Esophagus mucosa (tissue), 1 donor: ENCODE measurements at regions not wholly inside any gene's neighbourhood (a gene's known extent, or its start where the extent isn't known, plus 50 kb on each side); places are given as distances from the start of the nearest gene placed in this dataset.

Experiments used
- ATAC-seq: fragments of 200-7000 bp; cut with Tn5 transposase; one replicate; pipeline ENCODE4 v1.9.1; 2020
- donor health status: DM: yes; HTN: yes; CAD: no.

DNA sequence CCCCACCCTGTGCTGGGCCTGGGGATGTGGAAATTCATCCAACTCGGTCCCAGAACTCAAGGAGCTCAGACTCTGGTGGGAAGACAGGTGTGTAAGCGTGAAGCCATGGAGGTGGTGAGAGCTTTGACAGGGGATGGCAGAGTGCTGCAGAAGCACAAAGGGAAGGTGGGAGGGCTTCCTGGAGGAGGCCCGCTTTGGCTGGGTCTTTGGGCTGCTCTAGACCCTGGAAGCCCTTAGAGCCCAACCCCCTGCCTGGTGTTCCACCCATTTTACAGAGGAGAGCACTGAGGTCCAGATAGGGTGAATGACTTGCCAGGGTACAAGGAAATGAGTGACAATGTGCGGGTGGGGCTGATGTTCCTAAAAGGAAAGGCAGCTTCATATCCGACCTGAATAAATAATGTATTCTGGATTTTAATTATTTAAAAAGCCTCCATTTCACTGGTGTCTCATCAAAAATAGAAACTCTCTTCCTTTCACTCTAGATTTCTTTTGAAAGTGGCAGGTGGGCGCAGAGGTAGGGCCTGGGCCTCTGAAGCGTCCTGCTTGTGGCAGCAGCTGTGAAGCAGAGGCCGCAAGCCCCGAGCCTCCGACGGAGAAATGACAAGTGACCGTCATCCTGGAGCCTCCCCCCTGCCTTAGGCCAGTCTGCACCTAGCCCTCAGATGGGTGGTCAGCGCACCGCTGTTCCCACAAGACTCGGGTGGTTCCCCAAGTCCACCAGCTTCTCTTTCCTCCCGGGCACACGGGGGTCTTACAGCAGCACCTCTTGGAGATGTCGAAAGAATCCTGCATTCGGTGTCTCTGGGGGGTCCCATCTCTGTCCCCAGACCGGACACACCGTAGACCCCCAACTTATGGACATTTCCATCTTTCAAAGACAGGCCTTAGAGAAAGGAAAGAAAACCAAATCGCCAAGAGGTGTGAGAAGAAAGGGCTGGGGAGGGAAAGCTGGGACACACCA is 71.0 kb upstream of the TAF1B start:
- no peak for ATAC-seq

- no peak for ATAC-seq
Observed at GRCh38 chr2:9772999-9773902, 70.0 kb upstream of the TAF1B start.

DNA sequence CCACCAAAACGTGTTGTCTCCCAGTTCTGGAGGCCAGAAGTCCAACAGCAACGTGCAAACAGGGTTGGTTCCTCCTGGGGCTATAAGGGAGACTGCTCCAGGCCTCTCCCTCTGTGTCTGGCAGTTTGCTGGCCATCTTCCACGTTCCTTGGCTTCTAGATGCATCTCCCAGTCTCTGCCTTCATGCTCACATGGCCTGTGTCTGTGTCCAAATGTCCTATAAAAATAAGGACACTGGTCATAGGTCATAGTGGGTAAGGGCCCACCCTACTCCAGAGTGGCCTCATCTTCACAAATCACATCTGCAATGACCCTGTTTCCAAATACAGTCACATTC is 69.4 kb upstream of the TAF1B start:
- ATAC-seq, result no peak

GRCh38 chr2:9774266-9774665 is 69.0 kb upstream of the TAF1B start:
- no peak for ATAC-seq

- no peak for ATAC-seq
Observed at GRCh38 chr2:9775351-9775750, 67.9 kb upstream of the TAF1B start.

DNA sequence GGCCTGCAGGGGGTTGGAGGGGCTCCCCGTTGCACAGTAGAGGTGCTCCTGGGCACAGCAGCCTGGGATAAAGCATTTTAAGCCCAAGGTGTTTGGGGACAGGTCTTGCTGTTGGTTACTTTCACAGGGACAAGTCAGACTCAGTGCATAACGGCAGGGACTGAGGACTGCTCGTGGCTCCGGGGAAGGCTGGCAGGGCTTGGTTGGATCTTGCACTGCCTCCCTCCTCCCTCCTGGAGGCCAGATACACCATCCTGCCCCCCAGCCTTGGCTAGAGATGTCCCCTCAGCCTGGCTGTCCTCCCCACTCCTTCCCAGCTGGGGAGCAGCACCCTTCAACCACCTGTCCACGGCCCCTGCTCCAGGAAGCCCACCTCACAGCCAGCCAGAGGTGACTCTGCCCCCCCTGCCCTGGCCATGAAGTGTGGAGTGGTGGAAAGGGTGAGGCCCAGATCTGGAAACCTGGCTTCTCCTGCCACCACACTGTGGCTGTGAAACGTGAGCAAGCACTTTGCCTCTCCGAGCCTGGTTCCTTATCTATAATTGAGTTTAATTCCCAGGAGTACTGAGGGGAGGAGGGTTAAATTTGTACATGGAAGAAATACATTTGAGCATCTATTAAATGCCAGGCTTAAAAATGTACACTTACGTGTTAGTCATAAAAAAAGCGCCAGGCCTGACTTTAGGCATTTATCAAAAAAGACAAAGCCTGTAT is 67.1 kb upstream of the TAF1B start:
- ATAC-seq, result no peak

GRCh38 chr2:9777081-9777480 is 66.2 kb upstream of the TAF1B start:
- no peak for ATAC-seq

GRCh38 chr2:9778012-9778411 is 65.3 kb upstream of the TAF1B start:
- ATAC-seq, result peak; percentile 58

GRCh38 chr2:9778471-9779316 is 64.6 kb upstream of the TAF1B start:
- ATAC-seq, result no peak

DNA sequence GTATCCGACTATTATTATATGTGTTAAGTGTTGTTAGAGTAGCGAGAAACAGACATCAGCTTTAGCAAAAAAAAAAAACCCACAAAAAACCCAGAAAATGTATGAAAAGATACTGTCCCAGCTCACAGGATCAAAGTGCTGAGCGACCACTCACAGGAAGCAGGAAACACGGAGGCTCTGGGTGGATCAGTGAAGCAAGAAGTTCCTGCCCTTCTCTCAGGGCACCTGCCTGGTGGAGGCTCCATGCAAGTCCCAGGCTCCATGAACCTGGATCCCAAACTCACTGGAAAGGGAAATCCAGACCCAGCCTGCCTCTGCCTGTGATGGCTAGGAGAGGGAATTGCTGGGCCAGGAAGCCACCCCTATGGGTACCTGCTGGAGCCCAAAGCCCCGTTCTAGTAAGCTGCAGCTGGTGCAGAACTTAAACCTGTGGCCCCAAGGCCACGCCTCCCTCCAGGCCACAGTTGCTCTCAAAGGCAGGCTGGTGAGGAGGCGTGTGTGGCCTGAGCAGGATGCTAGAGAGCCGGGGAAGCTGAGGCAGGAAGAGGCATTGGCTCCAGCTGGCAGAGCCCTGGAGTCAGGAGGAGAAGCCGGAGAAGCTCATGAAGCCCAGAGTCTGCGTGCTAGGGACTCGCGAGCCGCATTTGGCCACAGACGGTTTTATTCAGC is 63.5 kb upstream of the TAF1B start:
- no peak for ATAC-seq

- ATAC-seq, result no peak
Observed at GRCh38 chr2:9780368-9781130, 62.7 kb upstream of the TAF1B start.

- peak; percentile 87 for ATAC-seq
Observed at GRCh38 chr2:9781252-9781651, 62.0 kb upstream of the TAF1B start.

DNA sequence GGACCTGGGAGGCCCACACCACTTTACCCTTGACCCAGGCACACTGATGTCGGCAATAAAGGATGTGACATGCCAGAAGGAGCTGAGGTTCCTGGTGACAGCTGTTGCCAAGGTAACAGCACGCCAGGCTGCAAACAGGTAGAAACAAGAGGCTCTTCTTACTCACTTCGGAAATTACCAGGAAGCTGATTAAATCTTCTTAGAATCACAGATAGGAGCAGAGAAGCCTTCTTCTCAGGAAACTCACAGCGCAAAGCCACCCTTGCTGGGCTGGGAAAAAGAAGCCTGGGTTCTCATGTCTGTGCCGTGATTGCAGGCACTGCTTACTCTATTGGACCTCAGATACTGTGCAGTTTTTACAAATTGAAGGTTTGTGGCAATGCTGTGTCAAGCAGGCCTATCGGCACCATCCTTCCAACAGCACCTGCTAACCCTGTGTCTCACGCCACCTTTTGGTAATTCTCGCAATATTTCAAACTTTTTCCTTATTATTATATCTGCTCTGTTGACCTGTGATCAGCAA is 61.0 kb upstream of the TAF1B start:
- ATAC-seq, result peak; percentile 76

DNA sequence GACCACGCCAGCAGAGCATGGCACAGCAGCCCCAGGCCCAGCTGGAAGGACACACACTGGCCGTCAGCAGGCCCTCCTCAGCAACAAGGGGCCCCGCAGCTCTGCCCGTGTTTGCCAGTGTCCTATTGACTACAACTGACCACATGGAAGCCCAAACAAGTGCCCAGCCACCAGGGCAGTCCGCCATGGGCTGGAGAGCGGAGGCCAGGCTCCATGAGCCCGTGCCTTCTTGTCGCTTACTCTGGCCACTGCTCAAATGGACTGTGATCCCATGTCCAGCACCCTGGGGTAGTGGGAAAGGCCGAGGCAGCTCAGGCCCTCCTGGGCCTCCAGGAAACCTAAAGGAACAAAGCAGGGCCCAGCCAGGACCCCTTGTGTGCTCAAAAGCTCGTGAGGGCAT is 53.9 kb upstream of the TAF1B start:
- no peak for ATAC-seq

DNA sequence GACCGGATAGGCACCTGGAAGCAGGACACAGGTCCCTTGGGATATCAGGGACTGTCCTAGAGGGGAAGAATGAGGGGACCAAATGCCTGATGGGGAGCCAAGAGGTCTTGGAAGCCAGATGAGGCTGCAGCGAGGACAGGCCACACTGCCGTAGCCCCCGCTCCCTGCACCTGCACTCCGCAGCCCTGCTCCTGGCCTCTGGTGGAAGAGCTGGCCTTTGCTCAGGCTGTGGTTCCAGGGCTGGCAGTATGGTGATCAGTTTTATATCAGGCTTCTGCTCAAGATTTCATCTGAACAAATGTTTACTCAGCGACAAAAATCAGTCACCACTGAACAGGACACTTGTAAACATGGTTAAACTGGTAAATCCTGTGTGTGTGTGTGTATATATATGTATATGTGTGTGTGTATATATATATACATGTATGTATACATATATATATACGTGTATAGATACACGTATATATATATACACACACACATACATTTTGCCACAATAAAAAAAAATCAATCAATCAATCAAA is 52.5 kb upstream of the TAF1B start:
- no peak for ATAC-seq

DNA sequence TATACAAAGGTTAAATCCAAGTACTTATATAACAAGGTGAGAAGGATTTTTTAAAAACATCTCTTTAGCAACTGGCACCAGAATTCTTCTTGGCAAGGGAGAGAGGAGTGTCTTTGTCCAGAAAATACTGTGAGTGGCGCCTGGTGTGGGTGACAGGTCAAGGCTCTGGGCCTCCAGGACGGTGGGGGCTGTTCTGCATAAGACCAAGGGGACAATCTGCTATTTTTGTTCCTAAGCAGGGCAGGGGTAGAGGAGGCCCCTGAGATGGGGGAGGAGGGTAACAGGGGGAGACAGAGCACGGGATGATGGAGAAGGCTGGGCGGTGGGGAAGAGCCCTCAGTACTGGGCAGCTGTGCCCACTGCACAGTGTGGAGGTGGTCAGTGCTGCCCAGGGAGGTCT is 51.6 kb upstream of the TAF1B start:
- ATAC-seq, result no peak

GRCh38 chr2:9793156-9793917 is 49.9 kb upstream of the TAF1B start:
- ATAC-seq, result no peak
